ENCODE measurements at regions not wholly inside any gene's neighbourhood (a gene's known extent, or its start where the extent isn't known, plus 50 kb on each side); places are given as distances from the start of the nearest gene placed in this dataset.

DNA sequence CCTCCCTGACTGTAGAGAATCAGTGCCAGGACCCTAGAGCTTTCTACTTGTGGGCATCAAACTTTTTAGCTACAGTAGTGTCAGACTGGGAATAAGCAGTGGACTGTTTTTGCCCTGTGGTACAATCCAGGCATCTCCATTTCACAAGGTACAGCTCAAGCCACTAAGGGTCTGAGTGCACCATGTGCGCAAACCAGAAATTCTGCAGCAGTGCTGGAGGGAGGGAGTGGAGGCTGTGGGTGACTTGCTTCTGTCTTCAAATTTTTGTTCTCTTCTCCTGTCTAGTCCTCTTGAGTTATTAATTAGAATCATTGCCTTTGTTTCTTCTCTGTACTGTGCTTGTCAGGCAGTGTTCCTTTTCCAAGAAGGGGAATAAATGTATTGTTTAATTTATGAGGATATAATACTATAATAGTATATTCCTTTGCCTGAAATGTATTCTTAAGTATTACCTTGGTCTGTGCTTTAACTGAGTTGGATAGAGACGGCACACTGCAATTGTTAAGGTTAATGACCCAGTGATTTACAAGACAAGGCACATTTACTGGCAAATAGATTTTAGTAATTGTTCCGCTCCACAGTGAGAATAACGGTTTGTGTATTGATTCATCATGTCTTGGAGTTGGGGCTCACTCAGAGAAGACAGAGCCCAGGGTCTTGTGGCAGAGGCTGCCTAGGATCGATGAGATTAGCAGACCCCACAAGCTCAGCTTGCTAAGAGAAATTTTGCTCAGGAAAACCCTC lies 390.6 kb upstream of the CFAP20DC start (continued):
- TF ChIP-seq BHLHE40 (IDR thresholded peaks at IDR 0.05; ENCODE audit: borderline replicate concordance in 1 of 2, low read depth in 2 of 2, low read length in 1 of 2), result no peak
- TF ChIP-seq BRCA1 (IDR thresholded peaks at IDR 0.05; ENCODE audit: low read depth, low read length), result no peak

DNA sequence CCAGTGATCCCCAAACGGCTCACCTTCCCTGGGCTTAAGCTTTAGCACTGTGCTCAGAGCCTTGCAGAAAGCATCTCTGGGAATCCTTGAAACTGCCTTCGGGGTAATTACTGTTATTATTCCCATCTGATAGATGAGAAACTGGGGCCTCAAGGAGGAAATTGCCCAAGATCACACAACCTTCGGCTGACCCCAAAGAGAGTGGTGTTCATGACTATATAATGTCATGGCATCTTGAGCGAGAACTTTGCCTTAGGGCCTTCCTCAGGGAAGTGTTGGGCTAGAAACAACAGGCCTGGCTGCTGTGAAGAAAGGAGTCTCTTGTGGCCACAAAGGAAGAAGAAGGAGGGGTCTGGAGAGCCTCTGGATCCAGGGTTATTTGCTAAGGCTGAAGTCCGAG lies 388.7 kb upstream of the CFAP20DC start:
- H3K27me3 ChIP-seq (replicated peaks in 1 of 2; ENCODE audit: control insufficient read depth in 2 of 2, insufficient read depth in 2 of 2, low read length in 1 of 2), result no peaks in the 10 kb centered on the region
- BruUV-seq (replicated peaks), result no TSS peak
- POLR2A ChIA-PET, result no interaction called here
- no peaks in the 10 kb centered on the region for H3K36me3 ChIP-seq (ENCODE audit: control insufficient read depth in 2 of 2, insufficient read depth in 2 of 2, low read length in 1 of 2)
- 79% methylated on average over 5 of the region's 5 CpGs for WGBS (ENCODE audit: insufficient coverage, insufficient replicate concordance, low lambda C conversion rate, missing lambda C conversion rate)
- peaks cover 6% of the 10 kb centered on the region; the same call in 2 of the 3 replicates for H3K9me3 ChIP-seq (replicated peaks; ENCODE audit: control insufficient read depth, insufficient read depth, low read length)
- H3K4me2 ChIP-seq (ENCODE audit: control insufficient read depth, insufficient read depth), result no peak overlapping the region
- intact Hi-C loops (cut with micrococcal nuclease; ENCODE audit: unreplicated experiment), result no loop called here
- H3K27ac ChIP-seq (ENCODE audit: control insufficient read depth, insufficient read depth), result no peak overlapping the region
- RAD21 ChIA-PET (ENCODE audit: unreplicated experiment), result no interaction called here
- no peaks in the 10 kb centered on the region for H3K4me1 ChIP-seq (ENCODE audit: control insufficient read depth, insufficient read depth, low read length)
- DNase-seq (ENCODE audit: low read depth, low spot score) (no peak), ATAC-seq (no peak), FAIRE-seq (no peak)
- no peak overlapping the region for H3K9ac ChIP-seq (ENCODE audit: control insufficient read depth, insufficient read depth, low read length)
- H4K20me1 ChIP-seq (ENCODE audit: control insufficient read depth, insufficient read depth), result no peaks in the 10 kb centered on the region
- H2AFZ ChIP-seq (ENCODE audit: control insufficient read depth, low read depth, low read length), result no peak overlapping the region
- no peak for TF ChIP-seq ASH2L (IDR thresholded peaks at IDR 0.05; ENCODE audit: borderline replicate concordance, low read depth)
- H3K4me3 ChIP-seq, result no peak overlapping the region
- no peaks in the 10 kb centered on the region for H3K79me2 ChIP-seq (ENCODE audit: control insufficient read depth, insufficient read depth, low read length)
- SMC1A ChIA-PET (ENCODE audit: uncharacterized antibody, unreplicated experiment), result no interaction called here
- CTCF ChIA-PET, result no interaction called here
- in situ Hi-C loops (cut with MboI), result no loop called here
